Neural cell (in vitro differentiated cells): ENCODE measurements at regions not wholly inside any gene's neighbourhood (a gene's known extent, or its start where the extent isn't known, plus 50 kb on each side); places are given as distances from the start of the nearest gene placed in this dataset.

Source experiments
- H2AFZ ChIP-seq: fragments of 200-600, 300-800 bp; sonication (generic), shearing (Covaris generic); 2 replicates; pipeline ENCODE4 v1.6.0; 2014; ENCODE audit warnings: low read depth, mild to moderate bottlenecking, antibody characterized with exemption, low read length, moderate library complexity
- H3F3A ChIP-seq: fragments of 200-600 bp; shearing (Covaris generic); 2 replicates; pipeline ENCODE4 v1.6.1; 2016; ENCODE audit warnings: mild to moderate bottlenecking, moderate library complexity, mixed read lengths, antibody characterized with exemption, low read length; ENCODE audit not compliant: insufficient read depth, poor library complexity, severe bottlenecking
- H3K27ac ChIP-seq: fragments of 200-600, 300-800 bp; sonication (generic), shearing (Covaris generic); 2 replicates; pipeline ENCODE4 v1.5.1; 2014; ENCODE audit warnings: mild to moderate bottlenecking, low read length, moderate library complexity
- H3K27me3 ChIP-seq: fragments of 300-800, 200-600 bp; sonication (generic), shearing (Covaris generic); 2 replicates; pipeline ENCODE4 v1.6.0; 2014; ENCODE audit warnings: mild to moderate bottlenecking, low read depth, low read length, moderate library complexity; ENCODE audit not compliant: insufficient read depth
- H3K36me3 ChIP-seq: fragments of 300-800, 200-600 bp; sonication (generic), shearing (Covaris generic); 2 replicates; pipeline ENCODE4 v1.5.1; 2014; ENCODE audit warnings: mild to moderate bottlenecking, antibody characterized with exemption, low read length, moderate library complexity; ENCODE audit not compliant: insufficient read depth
- H3K4me2 ChIP-seq: fragments of 300-800, 200-600 bp; sonication (generic), shearing (Covaris generic); 2 replicates; pipeline ENCODE4 v1.6.0; 2014; ENCODE audit warnings: mild to moderate bottlenecking, low read length
- H3K4me3 ChIP-seq: fragments of 300-800, 200-600 bp; sonication (generic), shearing (Covaris generic); 2 replicates; pipeline ENCODE4 v1.5.1; 2014; ENCODE audit warnings: mild to moderate bottlenecking, low read length, moderate library complexity
- H3K79me2 ChIP-seq: fragments of 200-600 bp; shearing (Covaris generic); replicated peaks from 2 replicates; pipeline ENCODE4 v1.6.0; 2014; ENCODE audit warnings: mild to moderate bottlenecking, low read length, moderate library complexity; ENCODE audit not compliant: insufficient read depth
- H3K9ac ChIP-seq: fragments of 300-800, 200-600 bp; sonication (generic), shearing (Covaris generic); 2 replicates; pipeline ENCODE4 v1.6.1; 2016; ENCODE audit warnings: mild to moderate bottlenecking, low read length, mixed read lengths
- H3K9me2 ChIP-seq: fragments of 200-600 bp; shearing (Covaris generic); 2 replicates; pipeline ENCODE4 v1.6.1; 2016; ENCODE audit warnings: mild to moderate bottlenecking, low read length, mixed read lengths; ENCODE audit not compliant: insufficient read depth
- H3K9me3 ChIP-seq: fragments of 200-600, 300-800 bp; sonication (generic), shearing (Covaris generic); 2 replicates; pipeline ENCODE4 v1.6.1; 2016; ENCODE audit warnings: mild to moderate bottlenecking, mixed run types, low read length, moderate library complexity, mixed read lengths
- H4K20me1 ChIP-seq: fragments of 200-600 bp; shearing (Covaris generic); 2 replicates; pipeline ENCODE4 v1.6.1; 2016; ENCODE audit warnings: mild to moderate bottlenecking, mixed run types; ENCODE audit not compliant: insufficient read depth
- CTCF ChIP-seq: fragments of 450-650 bp; IDR thresholded peaks from 2 replicates; pipeline ENCODE4 v1.5.1; 2014; ENCODE audit warnings: antibody characterized with exemption, mild to moderate bottlenecking, moderate library complexity; ENCODE audit not compliant: poor library complexity, severe bottlenecking
- EP300 ChIP-seq: fragments of 450-650 bp; conservative IDR thresholded peaks from 2 replicates; pipeline ENCODE4 v1.6.1; 2014; ENCODE audit warnings: antibody characterized with exemption, mild to moderate bottlenecking, moderate library complexity; ENCODE audit not compliant: poor library complexity, severe bottlenecking
- EZH2 ChIP-seq: fragments of 200-600, 300-800 bp; shearing (Covaris generic), sonication (generic); IDR thresholded peaks from 2 replicates; pipeline ENCODE4 v1.6.1; 2014; ENCODE audit warnings: antibody characterized with exemption, low read length, borderline replicate concordance, mild to moderate bottlenecking; ENCODE audit not compliant: insufficient read depth, poor library complexity, severe bottlenecking
- MXI1 ChIP-seq: fragments of 450-650 bp; conservative IDR thresholded peaks from 2 replicates; pipeline ENCODE4 v1.6.1; 2014; ENCODE audit warnings: antibody characterized with exemption, mild to moderate bottlenecking; ENCODE audit not compliant: poor library complexity, severe bottlenecking
- POLR2AphosphoS5 ChIP-seq: IDR thresholded peaks from 2 replicates; pipeline ENCODE4 v1.6.1; 2012
- RAD21 ChIP-seq: fragments of 450-650 bp; conservative IDR thresholded peaks from 2 replicates; pipeline ENCODE4 v1.6.1; 2014; ENCODE audit warnings: antibody characterized with exemption, mild to moderate bottlenecking, moderate library complexity
- REST ChIP-seq: IDR thresholded peaks from 2 replicates; pipeline ENCODE4 v1.6.1; 2012; ENCODE audit warnings: borderline replicate concordance
- SMC3 ChIP-seq: fragments of 450-650 bp; conservative IDR thresholded peaks from 2 replicates; pipeline ENCODE4 v1.6.1; 2014; ENCODE audit warnings: antibody characterized with exemption, mild to moderate bottlenecking, moderate library complexity; ENCODE audit not compliant: poor library complexity
- TAF1 ChIP-seq: IDR thresholded peaks from 2 replicates; pipeline ENCODE4 v1.6.1; 2012; ENCODE audit warnings: low read depth

DNA sequence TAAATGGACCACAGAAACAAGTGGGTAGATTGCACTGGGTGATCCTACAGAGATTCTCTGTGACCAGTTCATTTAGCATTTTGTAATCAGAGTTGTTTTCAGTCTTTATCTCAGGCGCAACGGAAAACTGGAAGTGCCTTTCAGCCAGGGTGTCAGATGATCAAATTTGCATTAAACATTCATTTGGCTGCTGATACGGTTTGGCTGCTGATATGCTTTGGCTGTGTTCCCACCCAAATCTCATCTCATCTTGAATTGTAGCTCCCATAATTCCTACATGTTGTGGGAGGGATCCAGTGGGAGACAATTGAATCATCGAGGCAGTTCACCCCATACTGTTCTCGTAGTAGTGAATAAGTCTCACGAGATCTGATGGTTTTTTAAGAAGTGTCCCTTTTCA lies 1396.1 kb upstream of the TMEFF2 start:
- Histone ChIP-seq H2AFZ (no peak overlapping the region), H3K79me2 (no peaks in the 10 kb centered on the region), H3K27me3 (no peaks in the 10 kb centered on the region), H3K9me2 (no peaks in the 10 kb centered on the region), H3K4me3 (no peak overlapping the region), H3K9ac (no peak overlapping the region), H3K4me2 (no peak overlapping the region), H3K36me3 (no peaks in the 10 kb centered on the region), H3F3A (no peaks in the 10 kb centered on the region), H3K9me3 (peaks cover 3% of the 10 kb centered on the region), H4K20me1 (no peaks in the 10 kb centered on the region), H3K27ac (no peak overlapping the region)
- TF ChIP-seq MXI1 (no peak), SMC3 (no peak), EZH2 (no peak), CTCF (no peak), EP300 (no peak), POLR2AphosphoS5 (no peak), TAF1 (no peak), RAD21 (no peak), REST (no peak)

DNA sequence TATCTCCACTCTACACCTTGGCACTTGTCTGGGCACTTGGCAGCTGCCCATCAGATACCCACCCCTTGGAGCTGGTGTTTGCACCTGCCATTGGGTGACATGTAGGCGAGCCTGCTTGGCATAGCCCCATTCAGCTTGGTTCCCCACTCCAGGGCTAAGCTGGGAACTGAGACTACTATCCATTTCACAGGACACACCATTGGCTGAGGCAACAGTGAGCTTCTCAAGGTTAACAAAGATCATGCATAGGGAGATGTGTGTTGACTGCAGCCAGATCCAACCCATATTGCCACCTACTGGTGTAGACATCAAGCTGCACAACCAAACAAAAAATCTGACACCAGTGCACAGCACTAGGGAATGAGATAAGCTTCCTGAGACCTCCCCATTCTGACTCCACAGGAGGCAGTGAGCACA lies 1389.8 kb upstream of the TMEFF2 start:
- no peaks in the 10 kb centered on the region for H3K9me3 ChIP-seq
- H3K4me2 ChIP-seq: no peak overlapping the region
- TF ChIP-seq SMC3 (no peak), RAD21 (peak; percentile 32), CTCF (peak; percentile 34)
- H3K27ac ChIP-seq: no peak overlapping the region
- no peaks in the 10 kb centered on the region for H3K27me3 ChIP-seq
- no peaks in the 10 kb centered on the region for H3F3A ChIP-seq
- H3K9ac ChIP-seq: no peak overlapping the region
- H3K9me2 ChIP-seq: no peaks in the 10 kb centered on the region
- H3K36me3 ChIP-seq: no peaks in the 10 kb centered on the region
- no peak overlapping the region for H2AFZ ChIP-seq
- H3K79me2 ChIP-seq: no peaks in the 10 kb centered on the region
- no peaks in the 10 kb centered on the region for H4K20me1 ChIP-seq
- H3K4me3 ChIP-seq: no peak overlapping the region
